Medulla oblongata (tissue), 1 donor: ENCODE measurements at regions not wholly inside any gene's neighbourhood (a gene's known extent, or its start where the extent isn't known, plus 50 kb on each side); places are given as distances from the start of the nearest gene placed in this dataset.
"Not testable (repeated sequence)": the region's sequence is repeated elsewhere in the genome, so short reads cannot be mapped to it uniquely, and the experiment has no call there.

ENCODE experiments used
- DNase-seq: peaks from one replicate; pipeline ENCODE4 v3.0.0-alpha.2; 2015; ENCODE audit errors: extremely low spot score

GRCh38 chr20:57097245-57097915 lies 169.1 kb downstream of the BMP7 start:
- peak; percentile 38 for DNase-seq

- no peak for DNase-seq
Measured at GRCh38 chr20:57102160-57102559, 164.3 kb downstream of the BMP7 start.

- DNase-seq: no peak
Measured at GRCh38 chr20:57102566-57102965, 163.9 kb downstream of the BMP7 start.

GRCh38 chr20:57103146-57103800 lies 163.2 kb downstream of the BMP7 start:
- peak; percentile 98 for DNase-seq

- no peak for DNase-seq
Measured at GRCh38 chr20:57104113-57104512, 162.3 kb downstream of the BMP7 start.

GRCh38 chr20:57104651-57105204 lies 161.7 kb downstream of the BMP7 start:
- DNase-seq: peak; percentile 43

- DNase-seq: no peak
Measured at GRCh38 chr20:57106030-57106682, 160.3 kb downstream of the BMP7 start.

GRCh38 chr20:57106692-57107091 lies 159.7 kb downstream of the BMP7 start:
- DNase-seq: no peak

GRCh38 chr20:57107208-57107607 lies 159.2 kb downstream of the BMP7 start:
- no peak for DNase-seq

GRCh38 chr20:57108218-57108617 lies 158.2 kb downstream of the BMP7 start:
- no peak for DNase-seq

- DNase-seq: no peak
Measured at GRCh38 chr20:57108742-57109570, 157.5 kb downstream of the BMP7 start.

GRCh38 chr20:57109571-57109953 lies 156.9 kb downstream of the BMP7 start:
- DNase-seq: no peak

- not testable (repeated sequence) for DNase-seq
Measured at GRCh38 chr20:57110121-57111027, 156.1 kb downstream of the BMP7 start.

- DNase-seq: no peak
Measured at GRCh38 chr20:57111028-57111373, 155.4 kb downstream of the BMP7 start.

GRCh38 chr20:57112448-57112847 lies 154.0 kb downstream of the BMP7 start:
- DNase-seq: no peak

- no peak for DNase-seq
Measured at GRCh38 chr20:57114290-57115005, 152.0 kb downstream of the BMP7 start.

GRCh38 chr20:57117296-57117695 lies 149.1 kb downstream of the BMP7 start:
- DNase-seq: no peak

- DNase-seq: no peak
Measured at GRCh38 chr20:57118107-57118769, 148.2 kb downstream of the BMP7 start.
